H1 (cell line): ENCODE measurements at regions not wholly inside any gene's neighbourhood (a gene's known extent, or its start where the extent isn't known, plus 50 kb on each side); places are given as distances from the start of the nearest gene placed in this dataset.

Experiments used
- CEBPB ChIP-seq: IDR thresholded peaks from 2 replicates; pipeline ENCODE4 v1.6.1; 2012; ENCODE audit warnings: low read depth, low read length
- JUND ChIP-seq: IDR thresholded peaks from 2 replicates; pipeline ENCODE4 v1.6.1; 2011; ENCODE audit warnings: mild to moderate bottlenecking, improper control_type of control experiment, low read length
- SP2 ChIP-seq: IDR thresholded peaks from 2 replicates; pipeline ENCODE4 v1.6.1; 2012; ENCODE audit warnings: mild to moderate bottlenecking, low read length, inconsistent platforms

DNA sequence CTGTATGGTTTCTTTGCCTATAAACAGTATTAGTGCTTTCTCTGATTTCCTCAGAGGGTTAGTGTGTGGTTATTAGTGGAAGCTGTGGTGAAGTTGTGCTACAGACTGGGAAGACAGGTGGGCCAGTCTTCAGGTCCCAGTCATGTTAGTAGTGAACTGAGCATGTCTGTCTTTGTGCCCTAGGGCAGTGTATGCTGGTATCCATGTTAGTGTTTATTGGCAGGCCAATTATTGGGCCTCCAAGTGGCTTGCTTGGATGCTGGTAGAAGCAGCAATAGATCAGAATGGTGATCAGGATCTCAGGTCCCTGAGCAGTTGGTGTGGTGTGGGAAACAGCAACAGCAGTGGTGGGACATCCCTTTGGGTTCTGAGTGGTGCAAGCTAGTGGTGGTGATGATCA, 137.6 kb downstream of the OTOR start (continued):
- TF ChIP-seq SP2 (no peak), JUND (no peak), CEBPB (no peak)
